Ecto neural progenitor cell (in vitro differentiated cells): ENCODE measurements at regions not wholly inside any gene's neighbourhood (a gene's known extent, or its start where the extent isn't known, plus 50 kb on each side); places are given as distances from the start of the nearest gene placed in this dataset.

Source experiments
- DNase-seq: peaks from one replicate; pipeline ENCODE4 v3.0.0-alpha.2; 2018; ENCODE audit warnings: low spot score

GRCh38 chr9:81532251-81532650, 157.1 kb downstream of the TLE1 start:
- DNase-seq, result no peak

DNA sequence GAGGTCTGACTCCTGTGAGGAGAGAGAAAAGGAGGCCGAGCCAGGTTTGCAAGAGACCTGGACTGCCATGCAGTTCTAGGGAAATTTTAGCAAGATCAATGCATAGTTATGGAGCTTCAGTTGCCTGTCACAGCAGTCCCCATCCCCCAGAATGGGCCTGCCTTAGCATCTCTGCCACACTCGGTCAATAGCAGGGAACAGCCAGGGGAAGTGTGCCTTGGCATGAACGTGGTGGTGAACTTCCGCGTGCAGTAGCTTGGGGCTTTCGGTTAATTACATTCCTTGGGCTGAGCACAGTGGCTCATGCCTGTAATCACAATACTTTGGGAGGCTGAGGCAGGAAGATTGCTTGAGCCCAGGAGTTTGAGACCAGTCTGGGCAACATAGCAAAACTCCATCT, 157.8 kb downstream of the TLE1 start:
- no peak for DNase-seq

DNA sequence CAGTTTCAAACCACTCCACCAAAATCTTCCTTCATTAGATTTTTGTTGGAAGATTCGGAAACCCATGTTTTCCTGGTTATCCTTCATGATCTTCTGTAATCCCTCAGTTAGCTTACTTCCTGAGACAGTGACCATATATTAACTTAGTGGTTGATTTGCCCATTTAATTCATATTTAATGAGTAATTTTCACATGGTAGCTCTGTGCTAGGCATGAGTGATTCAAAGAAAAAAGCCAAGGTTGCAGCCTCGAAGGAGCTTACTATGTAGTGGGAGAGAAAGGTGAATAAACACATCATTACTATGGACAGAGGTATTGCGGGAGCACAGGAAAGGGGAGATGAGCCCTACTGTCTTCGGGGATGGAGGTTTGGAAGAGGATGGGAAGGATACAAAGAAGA, 158.5 kb downstream of the TLE1 start:
- DNase-seq, result no peak

GRCh38 chr9:81530310-81530810, 159.0 kb downstream of the TLE1 start:
- DNase-seq, result no peak

GRCh38 chr9:81529556-81530193, 159.7 kb downstream of the TLE1 start:
- no peak for DNase-seq

DNA sequence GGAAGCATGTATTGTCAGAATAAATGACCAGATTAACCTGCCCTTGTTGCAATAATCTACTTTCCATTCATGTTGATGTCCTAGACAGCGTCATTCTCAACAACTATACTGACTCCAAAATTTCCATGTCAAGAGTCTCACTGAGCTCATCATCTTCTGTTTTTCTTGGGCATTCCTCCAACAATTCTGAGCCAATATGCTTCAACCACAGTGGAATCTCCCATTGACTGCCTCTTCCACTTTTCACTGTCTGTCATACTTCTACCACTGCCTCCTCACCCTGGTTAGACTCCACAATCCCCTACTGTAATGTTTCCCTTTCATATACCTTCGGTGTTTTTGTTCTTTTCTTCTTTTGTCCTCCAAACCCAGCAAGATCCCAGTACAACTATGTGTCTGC, 162.8 kb downstream of the TLE1 start:
- no peak for DNase-seq

DNA sequence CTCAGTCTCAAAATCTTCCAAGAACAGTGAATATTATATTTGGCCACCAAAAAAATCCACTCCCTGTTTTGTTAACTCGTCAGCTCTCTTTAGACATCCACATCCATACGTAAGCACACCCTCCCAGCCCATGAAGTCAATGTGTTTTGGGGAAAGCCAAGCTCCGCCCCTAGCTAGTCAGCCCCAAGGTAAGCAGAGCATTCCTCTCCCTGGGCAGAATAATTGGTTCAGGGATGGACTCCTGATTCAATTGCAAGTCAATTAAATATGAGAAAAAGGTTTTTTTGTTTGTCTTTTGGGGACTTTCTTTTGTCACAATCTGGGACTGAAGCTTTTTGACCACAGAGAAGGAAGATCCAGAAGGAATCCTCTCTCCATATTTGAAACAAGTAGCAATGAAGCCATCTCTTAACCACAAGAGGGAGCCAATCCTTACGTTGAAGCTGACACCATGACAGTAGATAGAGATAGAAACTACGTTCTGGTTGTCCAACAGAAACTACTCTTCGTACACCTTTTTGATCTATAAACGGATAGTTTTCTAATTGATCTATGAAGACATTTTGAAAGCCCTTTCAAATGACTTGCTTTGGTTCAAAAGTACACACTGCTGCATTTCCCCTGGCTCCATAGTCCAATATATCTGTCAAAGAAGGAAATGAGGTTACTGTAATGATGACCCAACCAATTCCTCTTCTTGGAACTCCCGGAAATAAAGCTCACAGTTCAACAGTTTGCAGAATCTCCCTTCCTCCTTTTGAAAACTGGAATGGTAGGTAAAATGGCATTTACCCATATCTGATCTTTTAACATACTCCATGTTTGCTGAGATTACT, 166.4 kb downstream of the TLE1 start:
- no peak for DNase-seq

DNA sequence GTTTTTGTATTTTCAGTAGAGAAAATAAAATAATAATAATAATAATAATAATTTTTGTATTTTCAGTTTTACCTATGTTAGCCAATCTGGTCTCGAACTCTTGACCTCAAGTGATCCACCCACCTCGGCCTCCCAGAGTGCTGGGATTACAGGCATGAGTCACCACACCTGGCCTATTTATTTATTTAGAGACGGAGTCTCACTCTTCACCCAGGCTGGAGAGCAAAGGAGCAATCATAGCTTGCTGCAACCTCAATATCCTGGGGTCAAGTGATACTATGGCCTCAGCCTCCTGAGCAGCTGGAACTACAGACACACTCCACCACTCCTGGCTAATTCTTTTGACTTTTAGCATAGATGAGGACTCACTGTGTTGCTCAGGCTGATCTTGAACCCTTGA, 167.5 kb downstream of the TLE1 start:
- DNase-seq, result no peak

- DNase-seq, result no peak
These were observed 169.4 kb downstream of the TLE1 start for GRCh38 chr9:81519816-81520495.

DNA sequence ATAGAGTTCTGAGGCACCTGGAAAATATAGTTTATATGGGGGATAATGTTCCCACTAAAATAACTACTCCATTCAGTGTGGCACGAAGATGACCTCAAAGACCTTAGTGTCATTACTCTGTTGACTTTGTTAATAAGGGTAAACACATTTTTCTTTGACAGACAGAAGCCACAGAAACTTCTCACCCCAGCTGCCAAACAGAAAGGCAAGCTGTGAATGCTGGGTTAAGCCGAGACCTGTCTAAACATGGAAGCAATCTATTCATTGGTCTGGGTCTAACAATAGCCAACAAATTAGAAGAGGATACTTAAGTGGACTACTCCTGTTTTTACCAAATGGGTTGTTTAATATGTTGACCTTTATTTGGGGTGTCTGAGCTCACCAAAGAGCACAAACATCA, 171.4 kb downstream of the TLE1 start:
- no peak for DNase-seq

DNA sequence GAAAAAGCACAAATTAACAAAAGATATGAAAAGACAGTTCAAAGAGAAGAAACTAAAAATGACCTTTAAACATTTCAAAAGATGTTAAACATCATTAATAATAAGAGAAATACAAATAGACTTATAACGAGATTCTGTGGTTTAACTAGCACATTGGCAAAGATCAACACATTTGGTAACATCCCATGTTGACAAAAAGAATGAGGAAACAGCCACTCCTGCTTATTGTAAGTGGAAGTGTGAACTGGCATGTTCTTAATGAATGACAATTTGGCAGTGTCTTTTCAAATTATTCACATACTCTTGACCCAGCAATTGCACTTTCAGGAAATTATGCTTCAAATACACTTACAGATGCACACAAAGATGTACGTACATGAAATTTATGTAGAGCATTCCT, 176.3 kb downstream of the TLE1 start:
- no peak for DNase-seq

- DNase-seq, result no peak
These were observed 176.7 kb downstream of the TLE1 start for GRCh38 chr9:81512641-81513040.

- no peak for DNase-seq
These were observed 180.9 kb downstream of the TLE1 start for GRCh38 chr9:81508476-81508875.

- DNase-seq, result no peak
These were observed 182.1 kb downstream of the TLE1 start for GRCh38 chr9:81506941-81507864.

DNA sequence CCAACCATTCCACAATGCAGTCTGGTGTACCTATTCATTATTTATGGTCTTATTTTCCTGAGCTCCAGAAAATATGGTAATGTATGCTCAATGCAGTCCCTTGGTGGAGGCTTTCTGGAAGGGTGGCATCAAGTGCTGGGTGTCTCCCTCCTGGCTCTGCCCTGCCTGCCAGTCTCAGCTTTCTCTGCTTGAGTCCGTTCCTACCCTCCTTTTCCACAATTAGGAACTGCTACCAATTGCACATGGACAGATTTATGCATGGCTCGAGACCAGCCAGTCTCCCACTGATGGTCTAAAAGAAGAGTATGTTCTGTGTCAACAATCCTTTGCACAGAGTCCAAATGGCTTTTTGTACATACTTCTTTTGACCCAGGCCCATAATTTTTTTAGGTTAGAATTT, 189.8 kb downstream of the TLE1 start:
- DNase-seq, result no peak

DNA sequence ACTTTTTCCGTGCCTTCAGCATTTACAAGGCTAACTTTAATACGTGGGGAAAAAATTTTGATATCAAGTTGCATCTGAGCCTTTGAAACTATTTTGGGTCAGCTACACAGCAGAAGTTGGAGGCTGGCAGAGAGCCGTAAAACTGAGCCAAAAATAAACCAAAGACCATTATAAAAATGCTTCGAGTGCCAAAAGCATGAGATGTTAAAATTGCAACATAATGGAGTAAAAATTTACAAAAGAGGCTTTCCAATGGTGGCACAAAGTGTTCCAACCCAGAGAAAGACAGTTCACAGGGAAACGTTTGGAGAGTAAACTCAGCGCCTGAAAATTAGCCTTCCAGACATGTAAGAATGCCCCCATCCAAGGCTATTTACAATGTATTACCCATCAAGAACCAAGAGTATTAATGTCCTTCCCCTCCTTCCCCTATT, 190.3 kb downstream of the TLE1 start:
- no peak for DNase-seq

DNA sequence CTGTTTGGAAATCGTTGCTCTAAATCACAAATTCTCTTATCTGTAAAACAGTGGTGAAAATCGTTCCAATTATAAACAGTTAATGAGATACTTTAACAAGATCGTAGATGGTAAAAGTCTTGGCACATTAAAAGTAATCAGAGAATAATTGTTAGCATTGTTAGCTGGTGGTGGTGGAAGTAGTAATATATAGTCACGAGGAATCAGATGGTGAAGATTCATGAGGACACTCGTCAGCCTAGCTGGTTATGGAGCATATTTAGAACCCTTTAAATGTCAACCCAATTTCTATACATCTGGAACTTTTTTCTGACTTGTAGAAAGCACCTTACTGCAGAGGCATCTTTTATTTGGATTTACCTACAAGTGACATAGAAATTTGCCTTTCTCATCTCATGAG, 190.8 kb downstream of the TLE1 start:
- no peak for DNase-seq

GRCh38 chr9:81497091-81497490, 192.3 kb downstream of the TLE1 start:
- DNase-seq, result no peak

DNA sequence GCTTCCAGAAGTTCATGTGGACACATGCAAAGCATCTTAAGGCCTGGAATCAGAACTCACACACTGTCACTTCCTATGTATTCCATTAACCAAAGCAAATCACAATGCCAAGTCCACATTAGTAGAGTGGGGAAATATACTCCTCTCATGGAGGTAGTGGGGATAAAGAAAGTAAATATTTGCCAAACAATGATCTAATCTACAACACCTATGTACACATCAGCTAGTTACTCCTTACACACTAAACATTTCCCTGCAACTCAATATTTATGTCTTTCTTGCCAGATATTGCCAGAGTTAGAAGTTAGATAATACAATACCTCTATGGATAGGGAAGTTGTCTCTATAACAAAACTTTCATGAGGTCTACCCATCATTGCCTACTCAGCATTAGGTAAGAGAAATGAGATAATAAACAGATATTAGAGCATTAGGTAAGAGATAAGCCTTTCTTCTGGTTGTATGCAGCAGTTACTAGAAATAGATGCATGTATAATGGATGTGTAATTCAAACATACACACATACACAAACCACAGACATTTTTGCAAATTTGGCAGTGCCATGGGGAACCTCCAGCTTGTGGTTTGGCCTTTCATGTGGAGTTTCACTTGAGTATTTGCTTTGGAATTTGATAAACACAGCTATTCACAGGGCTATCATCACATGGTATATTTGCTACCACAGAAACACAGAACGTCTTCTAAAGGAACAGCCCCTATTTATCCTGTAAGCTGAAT, 196.5 kb downstream of the TLE1 start:
- DNase-seq, result no peak

- no peak for DNase-seq
These were observed 198.6 kb downstream of the TLE1 start for GRCh38 chr9:81490605-81491331.
